GM19025 (cell line): ENCODE measurements at regions not wholly inside any gene's neighbourhood (a gene's known extent, or its start where the extent isn't known, plus 50 kb on each side); places are given as distances from the start of the nearest gene placed in this dataset.
"Not testable (repeated sequence)": the region's sequence is repeated elsewhere in the genome, so short reads cannot be mapped to it uniquely, and the experiment has no call there.

Experiments used
- ATAC-seq: cut with Tn5 transposase; IDR thresholded peaks from one replicate; pipeline ENCODE4 v1.9.1; 2021; ENCODE audit warnings: mild to moderate bottlenecking, low read depth, moderate library complexity; ENCODE audit not compliant: unreplicated experiment

GRCh38 chr2:215573496-215573895 is 137.6 kb upstream of the FN1 start:
- no peak for ATAC-seq

GRCh38 chr2:215572341-215572848 is 136.5 kb upstream of the FN1 start:
- ATAC-seq: no peak

GRCh38 chr2:215571689-215572088 is 135.8 kb upstream of the FN1 start:
- ATAC-seq: no peak

GRCh38 chr2:215567504-215567903 is 131.6 kb upstream of the FN1 start:
- ATAC-seq: no peak

GRCh38 chr2:215565897-215566296 is 130.0 kb upstream of the FN1 start:
- no peak for ATAC-seq

GRCh38 chr2:215557701-215558100 is 121.8 kb upstream of the FN1 start:
- no peak for ATAC-seq

GRCh38 chr2:215556979-215557378 is 121.1 kb upstream of the FN1 start:
- no peak for ATAC-seq

GRCh38 chr2:215554689-215555498 is 119.0 kb upstream of the FN1 start:
- no peak for ATAC-seq

GRCh38 chr2:215553946-215554345 is 118.1 kb upstream of the FN1 start:
- no peak for ATAC-seq

- ATAC-seq: no peak
These were observed 116.3 kb upstream of the FN1 start for GRCh38 chr2:215552144-215552580.

- no peak for ATAC-seq
These were observed 114.5 kb upstream of the FN1 start for GRCh38 chr2:215550331-215550730.

GRCh38 chr2:215548714-215549113 is 112.8 kb upstream of the FN1 start:
- ATAC-seq: no peak

- ATAC-seq: no peak
These were observed 106.8 kb upstream of the FN1 start for GRCh38 chr2:215542690-215543089.

GRCh38 chr2:215540658-215541057 is 104.8 kb upstream of the FN1 start:
- ATAC-seq: no peak

GRCh38 chr2:215537611-215538010 is 101.7 kb upstream of the FN1 start:
- no peak for ATAC-seq

- ATAC-seq: no peak
These were observed 100.6 kb upstream of the FN1 start for GRCh38 chr2:215536510-215536909.

- no peak for ATAC-seq
These were observed 99.9 kb upstream of the FN1 start for GRCh38 chr2:215535741-215536140.

GRCh38 chr2:215535125-215535668 is 99.3 kb upstream of the FN1 start:
- ATAC-seq: no peak

- not testable (repeated sequence) for ATAC-seq
These were observed 97.8 kb upstream of the FN1 start for GRCh38 chr2:215533716-215534115.

GRCh38 chr2:215532844-215533243 is 97.0 kb upstream of the FN1 start:
- no peak for ATAC-seq

- no peak for ATAC-seq
These were observed 95.4 kb upstream of the FN1 start for GRCh38 chr2:215531284-215531683.
